Endothelial cell of umbilical vein (primary cell): ENCODE measurements at regions not wholly inside any gene's neighbourhood (a gene's known extent, or its start where the extent isn't known, plus 50 kb on each side); places are given as distances from the start of the nearest gene placed in this dataset.

Experiments
- MYC ChIP-seq: IDR thresholded peaks from one replicate; pipeline ENCODE4 v1.6.1; 2011; ENCODE audit warnings: mild to moderate bottlenecking, low read depth, low read length
- POLR2A ChIP-seq: IDR thresholded peaks from 2 replicates; pipeline ENCODE4 v1.6.1; 2012; ENCODE audit warnings: low read depth, mild to moderate bottlenecking, control low read depth, low read length
- POLR2AphosphoS5 ChIP-seq: IDR thresholded peaks from 2 replicates; pipeline ENCODE4 v1.6.1; 2012; ENCODE audit warnings: low read depth, mild to moderate bottlenecking, control low read depth, low read length, moderate library complexity; ENCODE audit not compliant: insufficient read depth
- TF ChIP-seq, protein P1 (sequence below), 2 donors: IDR thresholded peaks; 1 replicate in 1 of 2; 2 replicates in 1 of 2; pipeline ENCODE4 v1.5.1; 2011; ENCODE audit warnings: low read length in 2 of 2, mild to moderate bottlenecking in 2 of 2, moderate library complexity in 2 of 2, control low read depth in 1 of 2, inconsistent platforms in 1 of 2, low read depth in 1 of 2; ENCODE audit not compliant: insufficient read depth in 1 of 2; ENCODE audit errors: extremely low read depth in 1 of 2

DNA sequence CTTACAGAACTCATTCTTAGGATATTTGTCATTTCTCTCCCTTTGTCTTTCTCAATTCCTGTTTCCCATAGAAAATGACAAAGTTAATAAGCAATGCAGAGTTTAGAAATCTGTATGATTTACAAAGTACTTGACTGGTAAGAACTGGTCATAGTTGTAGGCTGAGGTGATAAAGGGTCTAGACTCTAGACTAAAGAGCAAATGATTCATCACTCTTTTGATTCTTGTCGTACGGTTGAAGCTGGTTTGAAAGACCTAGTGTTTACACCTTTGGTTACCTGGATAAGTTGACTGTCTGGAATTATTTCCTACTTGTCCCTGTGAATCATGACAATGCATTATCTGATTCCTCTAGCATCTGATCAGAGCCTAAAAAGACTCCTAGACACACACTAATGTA, 58.9 kb upstream of the TP63 start:
- TF ChIP-seq POLR2AphosphoS5 = no peak
- TF ChIP-seq, protein P1, sequence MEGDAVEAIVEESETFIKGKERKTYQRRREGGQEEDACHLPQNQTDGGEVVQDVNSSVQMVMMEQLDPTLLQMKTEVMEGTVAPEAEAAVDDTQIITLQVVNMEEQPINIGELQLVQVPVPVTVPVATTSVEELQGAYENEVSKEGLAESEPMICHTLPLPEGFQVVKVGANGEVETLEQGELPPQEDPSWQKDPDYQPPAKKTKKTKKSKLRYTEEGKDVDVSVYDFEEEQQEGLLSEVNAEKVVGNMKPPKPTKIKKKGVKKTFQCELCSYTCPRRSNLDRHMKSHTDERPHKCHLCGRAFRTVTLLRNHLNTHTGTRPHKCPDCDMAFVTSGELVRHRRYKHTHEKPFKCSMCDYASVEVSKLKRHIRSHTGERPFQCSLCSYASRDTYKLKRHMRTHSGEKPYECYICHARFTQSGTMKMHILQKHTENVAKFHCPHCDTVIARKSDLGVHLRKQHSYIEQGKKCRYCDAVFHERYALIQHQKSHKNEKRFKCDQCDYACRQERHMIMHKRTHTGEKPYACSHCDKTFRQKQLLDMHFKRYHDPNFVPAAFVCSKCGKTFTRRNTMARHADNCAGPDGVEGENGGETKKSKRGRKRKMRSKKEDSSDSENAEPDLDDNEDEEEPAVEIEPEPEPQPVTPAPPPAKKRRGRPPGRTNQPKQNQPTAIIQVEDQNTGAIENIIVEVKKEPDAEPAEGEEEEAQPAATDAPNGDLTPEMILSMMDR (IDR thresholded peaks at IDR 0.05; ENCODE audit: extremely low read depth in 1 of 2, insufficient read depth in 1 of 2, low read depth in 1 of 2, low read length in 2 of 2) = no peak
- no peak for TF ChIP-seq MYC
- no peak for TF ChIP-seq POLR2A
